Keratinocyte (primary cell): ENCODE measurements at regions not wholly inside any gene's neighbourhood (a gene's known extent, or its start where the extent isn't known, plus 50 kb on each side); places are given as distances from the start of the nearest gene placed in this dataset.

Experiments used
- DNase-seq: peaks from one replicate; pipeline ENCODE4 v3.0.0-alpha.2; 2011; ENCODE audit warnings: low read depth, missing footprints, low spot score
- FAIRE-seq: peaks from 2 replicates; lab custom pipeline; 2011; peaks lifted over from hg19 to GRCh38; lab: Jason Lieb, UNC
- H2AFZ ChIP-seq: 2 replicates; pipeline ENCODE4 v1.6.0; 2012; ENCODE audit warnings: low read length, control low read depth, inconsistent platforms; ENCODE audit not compliant: control insufficient read depth
- H3K27ac ChIP-seq: 2 replicates; pipeline ENCODE4 v1.5.1; 2011; ENCODE audit warnings: low read length; ENCODE audit not compliant: control insufficient read depth, insufficient read depth
- H3K27me3 ChIP-seq: 3 replicates; pipeline ENCODE4 v1.6.0; 2011; ENCODE audit warnings: low read length; ENCODE audit not compliant: control insufficient read depth, insufficient read depth; ENCODE audit errors: extremely low read depth
- H3K36me3 ChIP-seq, 2 experiments: 2 replicates in 1 of 2; 3 replicates in 1 of 2; pipeline ENCODE4 v1.5.1; 2011; ENCODE audit warnings: low read length in 2 of 2, mild to moderate bottlenecking in 1 of 2; ENCODE audit not compliant: control insufficient read depth in 2 of 2, insufficient read depth in 2 of 2; ENCODE audit errors: extremely low read depth in 1 of 2
- H3K4me1 ChIP-seq: 3 replicates; pipeline ENCODE4 v1.5.1; 2011; ENCODE audit warnings: low read length; ENCODE audit not compliant: control insufficient read depth, insufficient read depth; ENCODE audit errors: extremely low read depth
- H3K4me2 ChIP-seq: 3 replicates; pipeline ENCODE4 v1.6.0; 2011; ENCODE audit warnings: low read depth, low read length; ENCODE audit not compliant: control insufficient read depth, insufficient read depth; ENCODE audit errors: extremely low read depth
- H3K4me3 ChIP-seq, 3 experiments: fragments of 200-600 bp in 1 of 3; sonication (generic) in 1 of 3; 2 replicates in 2 of 3; 3 replicates in 1 of 3; pipeline ENCODE4 v1.5.1; 2011 to 2016; ENCODE audit warnings: low read length in 3 of 3, mild to moderate bottlenecking in 3 of 3, control low read depth in 2 of 3, inconsistent platforms in 1 of 3, low read depth in 1 of 3, mixed read lengths in 1 of 3, mixed run types in 1 of 3, moderate library complexity in 1 of 3; ENCODE audit not compliant: control insufficient read depth in 2 of 3, insufficient read depth in 2 of 3; ENCODE audit errors: extremely low read depth in 1 of 3
- H3K79me2 ChIP-seq: 2 replicates; pipeline ENCODE4 v1.6.0; 2012; ENCODE audit warnings: low read length; ENCODE audit not compliant: control insufficient read depth, insufficient read depth
- H3K9ac ChIP-seq: 3 replicates; pipeline ENCODE4 v1.6.0; 2011; ENCODE audit warnings: low read length; ENCODE audit not compliant: control insufficient read depth, insufficient read depth; ENCODE audit errors: extremely low read depth
- H3K9me1 ChIP-seq: 3 replicates; pipeline ENCODE4 v1.6.0; 2011; ENCODE audit warnings: low read length; ENCODE audit not compliant: control insufficient read depth, insufficient read depth; ENCODE audit errors: extremely low read depth
- H3K9me3 ChIP-seq: 2 replicates; pipeline ENCODE4 v1.5.1; 2012; ENCODE audit warnings: low read depth, low read length; ENCODE audit not compliant: control insufficient read depth
- H4K20me1 ChIP-seq: 3 replicates; pipeline ENCODE4 v1.6.0; 2011; ENCODE audit warnings: low read length; ENCODE audit not compliant: control insufficient read depth, insufficient read depth; ENCODE audit errors: extremely low read depth
- EZH2 ChIP-seq: IDR thresholded peaks from one replicate; pipeline ENCODE4 v1.6.1; 2012; ENCODE audit warnings: inconsistent platforms, mild to moderate bottlenecking, low read length, moderate library complexity
- dilution Hi-C: fragments of 300-500 bp; cut with MboI; formaldehyde crosslinking; loops from one replicate; pipeline ENCODE4 v1.7.0; 2020; ENCODE audit warnings: low sequenced_read_pairs; ENCODE audit not compliant: extremely low pct_ligation_motif_present
- TF ChIP-seq, protein P1 (sequence below), 3 experiments: IDR thresholded peaks in 1 of 3; conservative IDR thresholded peaks in 1 of 3; optimal IDR thresholded peaks in 1 of 3; 2 replicates in 2 of 3; 3 replicates in 1 of 3; pipeline versions ENCODE3 to v1.5.1; 2011; ENCODE audit warnings: low read length in 3 of 3, mild to moderate bottlenecking in 3 of 3, moderate library complexity in 2 of 3, control low read depth in 1 of 3, inconsistent platforms in 1 of 3; ENCODE audit not compliant: insufficient read depth in 2 of 3; ENCODE audit errors: extremely low read depth in 1 of 3

DNA sequence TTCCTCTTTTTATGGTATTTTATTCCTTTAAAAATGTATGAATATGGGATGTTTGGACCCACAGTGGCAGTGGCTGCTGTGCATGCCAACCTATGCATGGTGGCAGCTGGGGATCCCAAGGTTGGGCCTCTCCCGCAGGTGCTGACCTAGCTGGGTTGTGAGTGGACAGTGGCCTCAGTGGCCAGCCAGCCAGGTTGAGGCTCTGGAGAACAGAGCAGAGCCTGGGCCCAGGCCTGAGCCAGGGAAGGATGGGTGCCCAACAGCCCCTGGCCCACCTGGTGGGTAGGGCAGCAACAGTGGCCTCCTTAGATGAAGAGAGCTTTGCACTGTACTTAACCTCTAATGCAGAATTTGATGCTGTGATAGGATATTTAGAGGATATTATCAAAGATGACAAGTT lies 624.8 kb downstream of the CHSY3 start:
- no peaks in the 10 kb centered on the region for H3K27me3 ChIP-seq
- H3K4me1 ChIP-seq: peaks cover 32% of the 10 kb centered on the region
- dilution Hi-C loops: no loop called here
- DNase-seq: no peak
- H3K36me3 ChIP-seq: no peaks in the 10 kb centered on the region
- no peaks in the 10 kb centered on the region for H3K79me2 ChIP-seq
- H3K9me3 ChIP-seq: no peaks in the 10 kb centered on the region
- H4K20me1 ChIP-seq: no peaks in the 10 kb centered on the region
- H3K9ac ChIP-seq: peak overlapping the region; percentile 67
- H3K4me2 ChIP-seq: peak overlapping the region; percentile 27
- FAIRE-seq: no peak
- peak overlapping the region; percentile 99 for H3K27ac ChIP-seq
- H3K9me1 ChIP-seq: no peaks in the 10 kb centered on the region
- TF ChIP-seq, protein P1, sequence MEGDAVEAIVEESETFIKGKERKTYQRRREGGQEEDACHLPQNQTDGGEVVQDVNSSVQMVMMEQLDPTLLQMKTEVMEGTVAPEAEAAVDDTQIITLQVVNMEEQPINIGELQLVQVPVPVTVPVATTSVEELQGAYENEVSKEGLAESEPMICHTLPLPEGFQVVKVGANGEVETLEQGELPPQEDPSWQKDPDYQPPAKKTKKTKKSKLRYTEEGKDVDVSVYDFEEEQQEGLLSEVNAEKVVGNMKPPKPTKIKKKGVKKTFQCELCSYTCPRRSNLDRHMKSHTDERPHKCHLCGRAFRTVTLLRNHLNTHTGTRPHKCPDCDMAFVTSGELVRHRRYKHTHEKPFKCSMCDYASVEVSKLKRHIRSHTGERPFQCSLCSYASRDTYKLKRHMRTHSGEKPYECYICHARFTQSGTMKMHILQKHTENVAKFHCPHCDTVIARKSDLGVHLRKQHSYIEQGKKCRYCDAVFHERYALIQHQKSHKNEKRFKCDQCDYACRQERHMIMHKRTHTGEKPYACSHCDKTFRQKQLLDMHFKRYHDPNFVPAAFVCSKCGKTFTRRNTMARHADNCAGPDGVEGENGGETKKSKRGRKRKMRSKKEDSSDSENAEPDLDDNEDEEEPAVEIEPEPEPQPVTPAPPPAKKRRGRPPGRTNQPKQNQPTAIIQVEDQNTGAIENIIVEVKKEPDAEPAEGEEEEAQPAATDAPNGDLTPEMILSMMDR (optimal IDR thresholded peaks at IDR 0.05 in 1 of 3, IDR thresholded peaks at IDR 0.05 in 1 of 3, conservative IDR thresholded peaks at IDR 0.05 in 1 of 3; ENCODE audit: extremely low read depth in 1 of 3, insufficient read depth in 2 of 3, low read length in 3 of 3): no peak
- no peak for TF ChIP-seq EZH2
- no peak overlapping the region for H2AFZ ChIP-seq
- no peak overlapping the region for H3K4me3 ChIP-seq

GRCh38 chr5:130528474-130528873 lies 624.2 kb downstream of the CHSY3 start:
- H3K27ac ChIP-seq: peak overlapping the region; percentile 99
- peak; percentile 71 for DNase-seq
- peak overlapping the region; percentile 67 for H3K9ac ChIP-seq

More at GRCh38 chr5:130528474-130528873, 624.2 kb downstream of the CHSY3 start:
- FAIRE-seq: peak; percentile 95
- H3K36me3 ChIP-seq: no peaks in the 10 kb centered on the region
- TF ChIP-seq, protein P1 (optimal IDR thresholded peaks at IDR 0.05 in 1 of 3, IDR thresholded peaks at IDR 0.05 in 1 of 3, conservative IDR thresholded peaks at IDR 0.05 in 1 of 3; ENCODE audit: extremely low read depth in 1 of 3, insufficient read depth in 2 of 3, low read length in 3 of 3): no peak
- no peak for TF ChIP-seq EZH2
- H3K9me1 ChIP-seq: no peaks in the 10 kb centered on the region
- H2AFZ ChIP-seq: peak overlapping the region; percentile 87
- H3K27me3 ChIP-seq: no peaks in the 10 kb centered on the region
- no peaks in the 10 kb centered on the region for H3K9me3 ChIP-seq
- no peaks in the 10 kb centered on the region for H3K79me2 ChIP-seq
- no peaks in the 10 kb centered on the region for H4K20me1 ChIP-seq
- peak overlapping the region; percentile 27 for H3K4me2 ChIP-seq
- H3K4me1 ChIP-seq: peaks cover 32% of the 10 kb centered on the region
- H3K4me3 ChIP-seq: no peak overlapping the region
- dilution Hi-C loops: no loop called here
